Body of pancreas (tissue), 4 donors: ENCODE measurements at regions not wholly inside any gene's neighbourhood (a gene's known extent, or its start where the extent isn't known, plus 50 kb on each side); places are given as distances from the start of the nearest gene placed in this dataset.

ENCODE experiments used
- CTCF ChIP-seq, 7 experiments: fragments of 450-650 bp in 4 of 7; fragments of 200-600 bp in 3 of 7; sonication (generic) in 3 of 7; IDR thresholded peaks; one replicate each; pipeline ENCODE4 v1.5.1; 2016 to 2019; ENCODE audit warnings: antibody characterized with exemption in 7 of 7
- POLR2A ChIP-seq, 3 donors: fragments of 450-650 bp; IDR thresholded peaks; one replicate each; pipeline ENCODE4 v1.6.1; 2016; ENCODE audit warnings: antibody characterized with exemption in 3 of 3, mild to moderate bottlenecking in 2 of 3

GRCh38 chr4:130628531-130628930 lies 1532.6 kb downstream of the C4orf33 start:
- TF ChIP-seq CTCF (IDR thresholded peaks at IDR 0.05) (no peak), POLR2A (IDR thresholded peaks at IDR 0.05) (no peak)
